SIG-M5 treated with dmso at 0.1 percent for 504 hours (cell line): ENCODE measurements at regions not wholly inside any gene's neighbourhood (a gene's known extent, or its start where the extent isn't known, plus 50 kb on each side); places are given as distances from the start of the nearest gene placed in this dataset.
"Not testable (repeated sequence)": the region's sequence is repeated elsewhere in the genome, so short reads cannot be mapped to it uniquely, and the experiment has no call there.

ENCODE experiments used
- DNase-seq: peaks from one replicate; lab custom pipeline; 2025; ENCODE audit not compliant: unreplicated experiment; lab: John Stamatoyannopoulos, UW

- no peak for DNase-seq
Measured at GRCh38 chr17:27200476-27200875, 93.4 kb upstream of the WSB1 start.

- no peak for DNase-seq
Measured at GRCh38 chr17:27203241-27203640, 90.7 kb upstream of the WSB1 start.

GRCh38 chr17:27206447-27206846, 87.5 kb upstream of the WSB1 start:
- DNase-seq, result peak; percentile 64

- peak; percentile 42 for DNase-seq
Measured at GRCh38 chr17:27207073-27207513, 86.8 kb upstream of the WSB1 start.

GRCh38 chr17:27208370-27208769, 85.5 kb upstream of the WSB1 start:
- DNase-seq, result not testable (repeated sequence)

GRCh38 chr17:27209316-27209715, 84.6 kb upstream of the WSB1 start:
- no peak for DNase-seq

GRCh38 chr17:27210809-27211208, 83.1 kb upstream of the WSB1 start:
- not testable (repeated sequence) for DNase-seq

GRCh38 chr17:27216836-27217235, 77.1 kb upstream of the WSB1 start:
- DNase-seq, result peak; percentile 73

- DNase-seq, result no peak
Measured at GRCh38 chr17:27217631-27218030, 76.3 kb upstream of the WSB1 start.

- no peak for DNase-seq
Measured at GRCh38 chr17:27218041-27218440, 75.9 kb upstream of the WSB1 start.

GRCh38 chr17:27218719-27219488, 75.0 kb upstream of the WSB1 start:
- DNase-seq, result no peak

GRCh38 chr17:27222515-27222914, 71.4 kb upstream of the WSB1 start:
- no peak for DNase-seq

GRCh38 chr17:27224526-27225315, 69.2 kb upstream of the WSB1 start:
- DNase-seq, result no peak

- DNase-seq, result no peak
Measured at GRCh38 chr17:27226611-27227230, 67.2 kb upstream of the WSB1 start.

GRCh38 chr17:27230996-27231395, 62.9 kb upstream of the WSB1 start:
- DNase-seq, result no peak

GRCh38 chr17:27232328-27232727, 61.6 kb upstream of the WSB1 start:
- no peak for DNase-seq

- DNase-seq, result no peak
Measured at GRCh38 chr17:27233059-27233458, 60.9 kb upstream of the WSB1 start.

- peak; percentile 20 for DNase-seq
Measured at GRCh38 chr17:27233776-27234175, 60.1 kb upstream of the WSB1 start.

GRCh38 chr17:27236717-27237315, 57.1 kb upstream of the WSB1 start:
- peak; percentile 71 for DNase-seq

GRCh38 chr17:27237890-27238289, 56.0 kb upstream of the WSB1 start:
- DNase-seq, result no peak

GRCh38 chr17:27239046-27239445, 54.9 kb upstream of the WSB1 start:
- peak; percentile 82 for DNase-seq
